Endothelial cell of hepatic sinusoid (primary cell): ENCODE measurements at regions not wholly inside any gene's neighbourhood (a gene's known extent, or its start where the extent isn't known, plus 50 kb on each side); places are given as distances from the start of the nearest gene placed in this dataset.
"Not testable (repeated sequence)": the region's sequence is repeated elsewhere in the genome, so short reads cannot be mapped to it uniquely, and the experiment has no call there.

Source experiments
- in situ Hi-C: cut with HindIII; loops from 2 replicates; pipeline ENCODE4 v1.10.0; 2017; ENCODE audit warnings: low sequenced_read_pairs

- in situ Hi-C loops, result no loop called here
Observed at GRCh38 chr10:30560326-30560725, 69.2 kb downstream of the LYZL2 start.

- in situ Hi-C loops, result no loop called here
Observed at GRCh38 chr10:30559180-30559579, 70.4 kb downstream of the LYZL2 start.

- in situ Hi-C loops, result no loop called here
Observed at GRCh38 chr10:30558411-30558810, 71.1 kb downstream of the LYZL2 start.

- in situ Hi-C loops, result no loop called here
Observed at GRCh38 chr10:30557884-30558283, 71.7 kb downstream of the LYZL2 start.

GRCh38 chr10:30556189-30556588, 73.4 kb downstream of the LYZL2 start:
- in situ Hi-C loops, result no loop called here

- in situ Hi-C loops, result no loop called here
Observed at GRCh38 chr10:30555465-30555864, 74.1 kb downstream of the LYZL2 start.

GRCh38 chr10:30554440-30554825, 75.1 kb downstream of the LYZL2 start:
- in situ Hi-C loops, result no loop called here

GRCh38 chr10:30553626-30554439, 75.7 kb downstream of the LYZL2 start:
- in situ Hi-C loops, result no loop called here

GRCh38 chr10:30553018-30553625, 76.4 kb downstream of the LYZL2 start:
- in situ Hi-C loops, result no loop called here

- in situ Hi-C loops, result no loop called here
Observed at GRCh38 chr10:30550967-30551815, 78.4 kb downstream of the LYZL2 start.

- in situ Hi-C loops, result not testable (repeated sequence)
Observed at GRCh38 chr10:30549134-30549687, 80.3 kb downstream of the LYZL2 start.

GRCh38 chr10:30546511-30546910, 83.0 kb downstream of the LYZL2 start:
- in situ Hi-C loops, result no loop called here

- in situ Hi-C loops, result no loop called here
Observed at GRCh38 chr10:30542895-30543288, 86.7 kb downstream of the LYZL2 start.

GRCh38 chr10:30542001-30542894, 87.3 kb downstream of the LYZL2 start:
- in situ Hi-C loops, result no loop called here

GRCh38 chr10:30540276-30540675, 89.3 kb downstream of the LYZL2 start:
- in situ Hi-C loops, result no loop called here

- in situ Hi-C loops, result no loop called here
Observed at GRCh38 chr10:30538086-30538485, 91.5 kb downstream of the LYZL2 start.

- in situ Hi-C loops, result no loop called here
Observed at GRCh38 chr10:30537586-30537985, 92.0 kb downstream of the LYZL2 start.

GRCh38 chr10:30537158-30537557, 92.4 kb downstream of the LYZL2 start:
- in situ Hi-C loops, result not testable (repeated sequence)

GRCh38 chr10:30536578-30536977, 93.0 kb downstream of the LYZL2 start:
- in situ Hi-C loops, result no loop called here

GRCh38 chr10:30535677-30536076, 93.9 kb downstream of the LYZL2 start:
- in situ Hi-C loops, result no loop called here
